ENCODE measurements at regions not wholly inside any gene's neighbourhood (a gene's known extent, or its start where the extent isn't known, plus 50 kb on each side); places are given as distances from the start of the nearest gene placed in this dataset.
"Not testable (repeated sequence)": the region's sequence is repeated elsewhere in the genome, so short reads cannot be mapped to it uniquely, and the experiment has no call there.

- DNase-seq: no peak
Observed at GRCh38 chr14:44453433-44454171, 53.5 kb downstream of the FSCB start.

GRCh38 chr14:44450232-44450631, 56.9 kb downstream of the FSCB start:
- DNase-seq: not testable (repeated sequence)

- DNase-seq: no peak
Observed at GRCh38 chr14:44449680-44450079, 57.4 kb downstream of the FSCB start.

GRCh38 chr14:44448951-44449358, 58.1 kb downstream of the FSCB start:
- DNase-seq: no peak

GRCh38 chr14:44446965-44447364, 60.1 kb downstream of the FSCB start:
- no peak for DNase-seq

- DNase-seq: no peak
Observed at GRCh38 chr14:44444454-44444853, 62.6 kb downstream of the FSCB start.

GRCh38 chr14:44438936-44439335, 68.1 kb downstream of the FSCB start:
- no peak for DNase-seq

- no peak for DNase-seq
Observed at GRCh38 chr14:44438221-44438620, 68.9 kb downstream of the FSCB start.

- DNase-seq: no peak
Observed at GRCh38 chr14:44436458-44436857, 70.6 kb downstream of the FSCB start.

GRCh38 chr14:44428231-44428945, 78.7 kb downstream of the FSCB start:
- DNase-seq: no peak

- DNase-seq: no peak
Observed at GRCh38 chr14:44422699-44423098, 84.4 kb downstream of the FSCB start.

- no peak for DNase-seq
Observed at GRCh38 chr14:44420226-44420625, 86.9 kb downstream of the FSCB start.

- no peak for DNase-seq
Observed at GRCh38 chr14:44418856-44419255, 88.2 kb downstream of the FSCB start.

GRCh38 chr14:44417809-44418208, 89.3 kb downstream of the FSCB start:
- no peak for DNase-seq

- no peak for DNase-seq
Observed at GRCh38 chr14:44414646-44415045, 92.4 kb downstream of the FSCB start.

- no peak for DNase-seq
Observed at GRCh38 chr14:44412858-44413569, 94.1 kb downstream of the FSCB start.

GRCh38 chr14:44405011-44405486, 102.0 kb downstream of the FSCB start:
- DNase-seq: no peak

- no peak for DNase-seq
Observed at GRCh38 chr14:44404599-44404998, 102.5 kb downstream of the FSCB start.

- no peak for DNase-seq
Observed at GRCh38 chr14:44404036-44404435, 103.0 kb downstream of the FSCB start.

GRCh38 chr14:44403193-44403592, 103.9 kb downstream of the FSCB start:
- no peak for DNase-seq

GRCh38 chr14:44396226-44396625, 110.9 kb downstream of the FSCB start:
- DNase-seq: no peak

GRCh38 chr14:44392984-44393383, 114.1 kb downstream of the FSCB start:
- no peak for DNase-seq

GRCh38 chr14:44388306-44388705, 118.8 kb downstream of the FSCB start:
- DNase-seq: no peak

- no peak for DNase-seq
Observed at GRCh38 chr14:44385906-44386305, 121.2 kb downstream of the FSCB start.
